GM23248 (cell line): ENCODE measurements at regions not wholly inside any gene's neighbourhood (a gene's known extent, or its start where the extent isn't known, plus 50 kb on each side); places are given as distances from the start of the nearest gene placed in this dataset.

Experiments used
- DNase-seq: peaks from one replicate; pipeline ENCODE4 v3.0.0-alpha.2; 2015
- H2AFZ ChIP-seq: fragments of 200-600 bp; sonication (generic); 2 replicates; pipeline ENCODE4 v1.6.1; 2016; ENCODE audit warnings: antibody characterized with exemption
- H3F3A ChIP-seq: fragments of 200-600 bp; sonication (generic); 2 replicates; pipeline ENCODE4 v1.6.1; 2016; ENCODE audit warnings: mild to moderate bottlenecking, antibody characterized with exemption, mixed run types; ENCODE audit not compliant: insufficient read depth
- H3K27ac ChIP-seq: fragments of 200-600 bp; sonication (generic); 2 replicates; pipeline ENCODE4 v1.5.1; 2016; ENCODE audit warnings: mild to moderate bottlenecking
- H3K27me3 ChIP-seq: fragments of 200-600 bp; sonication (generic); replicated peaks from 2 replicates; pipeline ENCODE4 v1.6.1; 2016; ENCODE audit warnings: mild to moderate bottlenecking; ENCODE audit not compliant: insufficient read depth
- H3K36me3 ChIP-seq: fragments of 200-600 bp; sonication (generic); 2 replicates; pipeline ENCODE4 v1.6.1; 2016; ENCODE audit warnings: low read depth, mild to moderate bottlenecking
- H3K4me1 ChIP-seq: fragments of 200-600 bp; sonication (generic); 2 replicates; pipeline ENCODE4 v1.6.1; 2016; ENCODE audit warnings: mild to moderate bottlenecking; ENCODE audit not compliant: insufficient read depth
- H3K4me2 ChIP-seq: fragments of 200-600 bp; sonication (generic); one replicate; pipeline ENCODE4 v1.6.1; 2016; ENCODE audit warnings: mild to moderate bottlenecking; ENCODE audit not compliant: unreplicated experiment
- H3K4me3 ChIP-seq: fragments of 200-600 bp; sonication (generic); 2 replicates; pipeline ENCODE4 v1.5.1; 2016; ENCODE audit warnings: mild to moderate bottlenecking
- H3K79me2 ChIP-seq: fragments of 200-600 bp; sonication (generic); 2 replicates; pipeline ENCODE4 v1.6.1; 2016; ENCODE audit warnings: mild to moderate bottlenecking; ENCODE audit not compliant: insufficient read depth
- H3K9ac ChIP-seq: fragments of 200-600 bp; sonication (generic); 2 replicates; pipeline ENCODE4 v1.6.1; 2016; ENCODE audit warnings: mild to moderate bottlenecking
- H3K9me2 ChIP-seq: fragments of 200-600 bp; sonication (generic); 2 replicates; pipeline ENCODE4 v1.6.1; 2016; ENCODE audit warnings: mixed run types, mild to moderate bottlenecking, moderate library complexity; ENCODE audit not compliant: insufficient read depth
- H3K9me3 ChIP-seq: fragments of 200-600 bp; sonication (generic); one replicate; pipeline ENCODE4 v1.6.1; 2017; ENCODE audit warnings: low read depth
- H4K20me1 ChIP-seq: fragments of 200-600 bp; sonication (generic); 2 replicates; pipeline ENCODE4 v1.6.0; 2016; ENCODE audit not compliant: insufficient read depth
- EZH2 ChIP-seq: fragments of 200-600 bp; sonication (generic); IDR thresholded peaks from 2 replicates; pipeline ENCODE4 v1.6.1; 2018; ENCODE audit warnings: antibody characterized with exemption, mild to moderate bottlenecking; ENCODE audit not compliant: insufficient read depth, poor library complexity, severe bottlenecking
- EZH2phosphoT487 ChIP-seq: fragments of 200-600 bp; sonication (generic); IDR thresholded peaks from 2 replicates; pipeline ENCODE4 v1.6.1; 2018; ENCODE audit warnings: antibody characterized with exemption, moderate library complexity, mild to moderate bottlenecking, low read depth; ENCODE audit not compliant: insufficient read depth
- WGBS, 2 experiments: methylation state at CpG; one replicate each; pipeline ENCODE4 v1.1.6; 2015 to 2017; ENCODE audit warnings: low lambda C conversion rate in 2 of 2, low coverage in 1 of 2; ENCODE audit errors: missing lambda C conversion rate in 2 of 2; 5-methylcytosine and 5-hydroxymethylcytosine counted together
- in situ Hi-C: fragments of 300-500 bp; cut with MboI; formaldehyde crosslinking; loops from 2 replicates; pipeline ENCODE4 v1.15.0; 2020

- Histone ChIP-seq H2AFZ (no peak overlapping the region), H4K20me1 (no peaks in the 10 kb centered on the region), H3K4me2 (no peak overlapping the region), H3K9ac (no peak overlapping the region), H3K36me3 (no peaks in the 10 kb centered on the region), H3K9me3 (no peaks in the 10 kb centered on the region), H3K9me2 (no peaks in the 10 kb centered on the region), H3K27me3 (no peaks in the 10 kb centered on the region), H3F3A (no peaks in the 10 kb centered on the region), H3K27ac (no peak overlapping the region), H3K4me1 (no peaks in the 10 kb centered on the region), H3K4me3 (no peak overlapping the region), H3K79me2 (no peaks in the 10 kb centered on the region)
- 52 to 54% methylated on average over 3 of the region's 3 CpGs for WGBS, 2 experiments
- TF ChIP-seq EZH2 (no peak), EZH2phosphoT487 (no peak)
- in situ Hi-C loops, result no loop called here
- DNase-seq, result no peak
Measured at GRCh38 chr3:154662851-154663250, 232.9 kb upstream of the GPR149 start.

- H3K36me3 ChIP-seq, result no peaks in the 10 kb centered on the region
- H4K20me1 ChIP-seq, result no peaks in the 10 kb centered on the region
- H3K9ac ChIP-seq, result no peak overlapping the region
- in situ Hi-C loops, result no loop called here
- no peaks in the 10 kb centered on the region for H3K9me3 ChIP-seq
- H3K9me2 ChIP-seq, result no peaks in the 10 kb centered on the region
- no peak overlapping the region for H2AFZ ChIP-seq
- H3K79me2 ChIP-seq, result no peaks in the 10 kb centered on the region
- H3F3A ChIP-seq, result no peaks in the 10 kb centered on the region
- no peak overlapping the region for H3K27ac ChIP-seq
- no peak for TF ChIP-seq EZH2
- TF ChIP-seq EZH2phosphoT487, result no peak
- DNase-seq, result no peak
- no peaks in the 10 kb centered on the region for H3K27me3 ChIP-seq
- WGBS, 2 experiments, result 0 to 3% methylated on average over 2 of the region's 2 CpGs
- H3K4me2 ChIP-seq, result no peak overlapping the region
- no peak overlapping the region for H3K4me3 ChIP-seq
- no peaks in the 10 kb centered on the region for H3K4me1 ChIP-seq
Measured at GRCh38 chr3:154660811-154661210, 230.8 kb upstream of the GPR149 start.

- no peaks in the 10 kb centered on the region for H3K9me3 ChIP-seq
- H3K9ac ChIP-seq, result no peak overlapping the region
- H3K4me3 ChIP-seq, result no peak overlapping the region
- H3F3A ChIP-seq, result no peaks in the 10 kb centered on the region
- H3K4me2 ChIP-seq, result no peak overlapping the region
- no peak for DNase-seq
- H3K27ac ChIP-seq, result no peak overlapping the region
- H4K20me1 ChIP-seq, result no peaks in the 10 kb centered on the region
- no peaks in the 10 kb centered on the region for H3K4me1 ChIP-seq
- H3K36me3 ChIP-seq, result no peaks in the 10 kb centered on the region
- in situ Hi-C loops, result no loop called here
- H3K9me2 ChIP-seq, result no peaks in the 10 kb centered on the region
- H3K79me2 ChIP-seq, result no peaks in the 10 kb centered on the region
- H2AFZ ChIP-seq, result no peak overlapping the region
- H3K27me3 ChIP-seq, result no peaks in the 10 kb centered on the region
- TF ChIP-seq EZH2phosphoT487, result no peak
- TF ChIP-seq EZH2, result no peak
Measured at GRCh38 chr3:154658000-154658399, 228.0 kb upstream of the GPR149 start.

GRCh38 chr3:154657218-154657617 lies 227.2 kb upstream of the GPR149 start:
- no peak overlapping the region for H3K9ac ChIP-seq
- DNase-seq, result no peak
- H3K4me1 ChIP-seq, result no peaks in the 10 kb centered on the region
- H3K4me3 ChIP-seq, result no peak overlapping the region
- 3% methylated on average over 4 of the region's 4 CpGs for WGBS, 2 experiments
- H4K20me1 ChIP-seq, result no peaks in the 10 kb centered on the region
- no peak overlapping the region for H2AFZ ChIP-seq
- no peaks in the 10 kb centered on the region for H3K9me2 ChIP-seq
- no peaks in the 10 kb centered on the region for H3K36me3 ChIP-seq
- H3F3A ChIP-seq, result no peaks in the 10 kb centered on the region
- no peaks in the 10 kb centered on the region for H3K79me2 ChIP-seq
- TF ChIP-seq EZH2phosphoT487 (no peak), EZH2 (no peak)
- no peaks in the 10 kb centered on the region for H3K9me3 ChIP-seq
- no peak overlapping the region for H3K27ac ChIP-seq
- in situ Hi-C loops, result no loop called here
- no peaks in the 10 kb centered on the region for H3K27me3 ChIP-seq
- no peak overlapping the region for H3K4me2 ChIP-seq

- Histone ChIP-seq H3K4me2 (no peak overlapping the region), H3K36me3 (no peaks in the 10 kb centered on the region), H4K20me1 (no peaks in the 10 kb centered on the region), H3K9me2 (no peaks in the 10 kb centered on the region), H3K4me1 (no peaks in the 10 kb centered on the region), H2AFZ (no peak overlapping the region), H3K27me3 (no peaks in the 10 kb centered on the region), H3F3A (no peaks in the 10 kb centered on the region), H3K79me2 (no peaks in the 10 kb centered on the region), H3K9ac (no peak overlapping the region), H3K27ac (no peak overlapping the region), H3K9me3 (no peaks in the 10 kb centered on the region), H3K4me3 (no peak overlapping the region)
- in situ Hi-C loops, result no loop called here
- DNase-seq, result peak; percentile 32
- no peak for TF ChIP-seq EZH2
- TF ChIP-seq EZH2phosphoT487, result no peak
- WGBS, 2 experiments, result 4 to 8% methylated on average over 3 of the region's 3 CpGs
Measured at GRCh38 chr3:154656486-154656885, 226.5 kb upstream of the GPR149 start.
